ENCODE measurements at regions not wholly inside any gene's neighbourhood (a gene's known extent, or its start where the extent isn't known, plus 50 kb on each side); places are given as distances from the start of the nearest gene placed in this dataset.

GRCh38 chr12:97300891-97301290 lies 161.7 kb upstream of the RMST start:
- WGBS (ENCODE audit: low lambda C conversion rate, missing lambda C conversion rate) = 38% methylated on average over 1 of the region's 1 CpG
- Histone ChIP-seq H3K9me2 (replicated peaks; ENCODE audit: insufficient read depth) (no peaks in the 10 kb centered on the region), H2AFZ (no peak overlapping the region), H4K20me1 (ENCODE audit: insufficient read depth, poor library complexity, severe bottlenecking) (no peaks in the 10 kb centered on the region), H3K4me2 (no peak overlapping the region), H3K27ac (no peak overlapping the region), H3K79me2 (no peaks in the 10 kb centered on the region), H3K27me3 (no peaks in the 10 kb centered on the region), H3K36me3 (replicated peaks; ENCODE audit: insufficient read depth, low read depth) (no peaks in the 10 kb centered on the region), H3K4me3 (no peak overlapping the region), H3K4me1 (ENCODE audit: insufficient read depth) (peaks cover 7% of the 10 kb centered on the region), H3K9me3 (ENCODE audit: low read depth) (no peaks in the 10 kb centered on the region)
- DNase-seq (ENCODE audit: low spot score) = peak; percentile 26
- TF ChIP-seq EZH2 (IDR thresholded peaks at IDR 0.05; ENCODE audit: borderline replicate concordance) (no peak), EZH2phosphoT487 (IDR thresholded peaks at IDR 0.05; ENCODE audit: low read depth, severe bottlenecking, unreplicated experiment) (no peak), CTCF (IDR thresholded peaks at IDR 0.05; ENCODE audit: poor library complexity) (no peak)

DNA sequence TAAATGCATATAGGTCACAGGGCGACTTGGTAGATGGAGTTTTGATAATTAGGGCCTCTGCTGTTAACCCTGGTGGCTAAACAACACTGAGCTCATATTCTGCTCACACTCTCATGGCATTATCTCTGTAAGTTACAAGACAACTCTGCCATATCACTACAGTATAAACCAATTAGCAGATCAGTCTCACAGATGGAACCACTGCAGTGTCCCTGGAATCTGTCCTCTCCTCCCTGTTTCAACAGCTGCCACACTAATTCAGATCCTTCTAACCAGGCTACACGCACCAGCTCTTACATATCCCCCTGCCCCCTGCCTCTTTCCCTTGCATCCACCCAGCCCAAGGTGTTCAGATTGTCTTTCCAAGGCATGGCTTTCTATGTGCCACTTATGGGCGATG lies 161.0 kb upstream of the RMST start:
- no peak for DNase-seq (ENCODE audit: low spot score)
- Histone ChIP-seq H3K4me3 (no peak overlapping the region), H3K9me2 (replicated peaks; ENCODE audit: insufficient read depth) (no peaks in the 10 kb centered on the region), H3K4me1 (ENCODE audit: insufficient read depth) (peaks cover 7% of the 10 kb centered on the region), H3K9me3 (ENCODE audit: low read depth) (no peaks in the 10 kb centered on the region), H3K27ac (no peak overlapping the region), H3K27me3 (no peaks in the 10 kb centered on the region), H3K79me2 (no peaks in the 10 kb centered on the region), H4K20me1 (ENCODE audit: insufficient read depth, poor library complexity, severe bottlenecking) (no peaks in the 10 kb centered on the region), H3K4me2 (no peak overlapping the region), H3K36me3 (replicated peaks; ENCODE audit: insufficient read depth, low read depth) (no peaks in the 10 kb centered on the region), H2AFZ (no peak overlapping the region)
- WGBS (ENCODE audit: low lambda C conversion rate, missing lambda C conversion rate) = 82% methylated on average over 3 of the region's 3 CpGs
- TF ChIP-seq EZH2phosphoT487 (IDR thresholded peaks at IDR 0.05; ENCODE audit: low read depth, severe bottlenecking, unreplicated experiment) (no peak), CTCF (IDR thresholded peaks at IDR 0.05; ENCODE audit: poor library complexity) (no peak), EZH2 (IDR thresholded peaks at IDR 0.05; ENCODE audit: borderline replicate concordance) (no peak)

DNA sequence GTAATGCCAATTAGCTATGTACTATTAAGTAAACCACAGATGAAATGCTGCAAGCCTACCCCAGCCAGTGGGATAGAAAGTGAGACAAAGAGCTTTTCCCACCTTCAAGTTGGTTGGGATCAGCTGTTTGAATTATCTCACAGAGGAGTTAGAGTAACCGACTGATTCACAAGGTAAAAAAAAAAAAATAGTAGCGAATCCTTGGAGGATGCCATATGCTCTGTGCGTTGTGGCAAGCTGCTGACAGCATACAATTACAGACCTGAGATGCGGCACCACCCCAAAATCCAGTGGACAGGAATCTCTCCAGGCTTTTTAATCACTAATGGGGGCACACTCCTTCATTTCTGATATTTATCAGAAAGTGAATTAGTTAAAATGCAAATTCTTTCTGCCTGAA lies 157.0 kb upstream of the RMST start:
- no peaks in the 10 kb centered on the region for H3K9me2 ChIP-seq (replicated peaks; ENCODE audit: insufficient read depth)
- no peak for TF ChIP-seq EZH2phosphoT487 (IDR thresholded peaks at IDR 0.05; ENCODE audit: low read depth, severe bottlenecking, unreplicated experiment)
- no peak for TF ChIP-seq CTCF (IDR thresholded peaks at IDR 0.05; ENCODE audit: poor library complexity)
- TF ChIP-seq EZH2 (IDR thresholded peaks at IDR 0.05; ENCODE audit: borderline replicate concordance) = no peak
- no peaks in the 10 kb centered on the region for H3K79me2 ChIP-seq
- no peaks in the 10 kb centered on the region for H3K4me1 ChIP-seq (ENCODE audit: insufficient read depth)
- no peak overlapping the region for H3K27ac ChIP-seq
- H3K36me3 ChIP-seq (replicated peaks; ENCODE audit: insufficient read depth, low read depth) = no peaks in the 10 kb centered on the region
- H2AFZ ChIP-seq = no peak overlapping the region
- no peaks in the 10 kb centered on the region for H4K20me1 ChIP-seq (ENCODE audit: insufficient read depth, poor library complexity, severe bottlenecking)
- no peak overlapping the region for H3K4me2 ChIP-seq
- no peaks in the 10 kb centered on the region for H3K9me3 ChIP-seq (ENCODE audit: low read depth)
- no peak overlapping the region for H3K4me3 ChIP-seq
- no peaks in the 10 kb centered on the region for H3K27me3 ChIP-seq
- WGBS (ENCODE audit: low lambda C conversion rate, missing lambda C conversion rate) = 77% methylated on average over 4 of the region's 4 CpGs
- no peak for DNase-seq (ENCODE audit: low spot score)

DNA sequence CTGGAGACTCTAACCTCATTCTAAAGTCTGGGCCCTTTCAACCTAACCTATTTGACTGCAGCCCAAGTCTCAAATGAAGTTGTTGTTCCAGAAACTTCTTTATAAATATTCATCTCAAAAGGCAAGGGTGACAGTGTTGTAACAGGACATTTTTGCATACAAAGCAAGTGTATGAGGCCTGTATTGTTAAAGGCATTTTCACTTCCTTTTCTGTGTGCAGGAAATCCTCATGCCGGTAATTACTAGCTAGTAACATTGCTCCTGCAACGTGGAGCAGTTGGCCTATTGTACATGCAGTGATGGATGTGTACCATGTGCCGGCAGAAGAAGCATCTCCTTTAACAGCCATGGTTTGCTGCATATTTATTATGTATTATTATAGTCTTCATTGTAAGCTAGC lies 156.5 kb upstream of the RMST start:
- no peak overlapping the region for H2AFZ ChIP-seq
- H3K4me2 ChIP-seq = no peak overlapping the region
- H3K79me2 ChIP-seq = no peaks in the 10 kb centered on the region
- 75% methylated on average over 3 of the region's 3 CpGs for WGBS (ENCODE audit: low lambda C conversion rate, missing lambda C conversion rate)
- H3K4me3 ChIP-seq = no peak overlapping the region
- no peaks in the 10 kb centered on the region for H3K36me3 ChIP-seq (replicated peaks; ENCODE audit: insufficient read depth, low read depth)
- H3K27ac ChIP-seq = no peak overlapping the region
- DNase-seq (ENCODE audit: low spot score) = no peak
- H3K9me3 ChIP-seq (ENCODE audit: low read depth) = no peaks in the 10 kb centered on the region
- TF ChIP-seq EZH2phosphoT487 (IDR thresholded peaks at IDR 0.05; ENCODE audit: low read depth, severe bottlenecking, unreplicated experiment) (no peak), EZH2 (IDR thresholded peaks at IDR 0.05; ENCODE audit: borderline replicate concordance) (no peak), CTCF (IDR thresholded peaks at IDR 0.05; ENCODE audit: poor library complexity) (no peak)
- H3K9me2 ChIP-seq (replicated peaks; ENCODE audit: insufficient read depth) = no peaks in the 10 kb centered on the region
- H3K27me3 ChIP-seq = no peaks in the 10 kb centered on the region
- H4K20me1 ChIP-seq (ENCODE audit: insufficient read depth, poor library complexity, severe bottlenecking) = no peaks in the 10 kb centered on the region
- H3K4me1 ChIP-seq (ENCODE audit: insufficient read depth) = no peaks in the 10 kb centered on the region
